ENCODE measurements at regions not wholly inside any gene's neighbourhood (a gene's known extent, or its start where the extent isn't known, plus 50 kb on each side); places are given as distances from the start of the nearest gene placed in this dataset.

- Histone ChIP-seq H3K27me3 (ENCODE audit: low read depth) (no peaks in the 10 kb centered on the region), H3K36me3 (no peaks in the 10 kb centered on the region), H3K27ac (replicated peaks) (no peak overlapping the region), H3K4me1 (no peaks in the 10 kb centered on the region), H3K4me3 (no peak overlapping the region), H3K9me3 (replicated peaks) (peaks cover 21% of the 10 kb centered on the region)
- intact Hi-C loops (cut with micrococcal nuclease), result no loop called here
- TF ChIP-seq CTCF (IDR thresholded peaks at IDR 0.05; ENCODE audit: borderline replicate concordance), result no peak
- no peak for DNase-seq
Measured at GRCh38 chr7:138169441-138169851, 93.2 kb downstream of the AKR1D1 start.

DNA sequence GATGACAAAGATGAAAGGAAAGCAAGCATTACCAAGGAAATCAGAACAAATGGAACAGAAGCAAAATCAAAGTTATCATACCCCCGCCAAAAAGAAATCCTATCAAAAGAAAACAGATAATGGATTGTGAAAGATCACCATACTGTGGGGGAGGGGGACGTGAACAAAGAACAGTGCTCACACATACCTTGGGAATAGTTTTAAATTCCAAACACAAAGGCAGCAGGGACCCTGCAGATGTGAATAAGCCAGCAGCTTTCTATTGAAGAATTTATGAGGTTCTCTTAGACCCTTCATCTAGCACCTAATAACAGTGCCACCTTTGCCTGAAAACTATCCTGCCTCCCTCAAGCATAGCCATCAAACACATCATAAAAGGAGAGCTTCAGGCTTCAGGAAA, 94.0 kb downstream of the AKR1D1 start:
- H3K4me1 ChIP-seq, result no peaks in the 10 kb centered on the region
- intact Hi-C loops (cut with micrococcal nuclease), result no loop called here
- no peak for TF ChIP-seq CTCF (IDR thresholded peaks at IDR 0.05; ENCODE audit: borderline replicate concordance)
- no peak overlapping the region for H3K27ac ChIP-seq (replicated peaks)
- no peak for DNase-seq
- peaks cover 21% of the 10 kb centered on the region for H3K9me3 ChIP-seq (replicated peaks)
- no peaks in the 10 kb centered on the region for H3K36me3 ChIP-seq
- no peaks in the 10 kb centered on the region for H3K27me3 ChIP-seq (ENCODE audit: low read depth)
- no peak overlapping the region for H3K4me3 ChIP-seq

GRCh38 chr7:138170959-138171703, 94.9 kb downstream of the AKR1D1 start:
- H3K27me3 ChIP-seq (ENCODE audit: low read depth), result no peaks in the 10 kb centered on the region
- TF ChIP-seq CTCF (IDR thresholded peaks at IDR 0.05; ENCODE audit: borderline replicate concordance), result no peak
- H3K27ac ChIP-seq (replicated peaks), result no peak overlapping the region
- H3K36me3 ChIP-seq, result no peaks in the 10 kb centered on the region
- peaks cover 21% of the 10 kb centered on the region for H3K9me3 ChIP-seq (replicated peaks)
- no peaks in the 10 kb centered on the region for H3K4me1 ChIP-seq
- no peak overlapping the region for H3K4me3 ChIP-seq
- intact Hi-C loops (cut with micrococcal nuclease), result no loop called here
- DNase-seq, result no peak

- Histone ChIP-seq H3K4me3 (no peak overlapping the region), H3K9me3 (replicated peaks) (peaks cover 21% of the 10 kb centered on the region), H3K27ac (replicated peaks) (no peak overlapping the region), H3K36me3 (no peaks in the 10 kb centered on the region), H3K4me1 (no peaks in the 10 kb centered on the region), H3K27me3 (ENCODE audit: low read depth) (no peaks in the 10 kb centered on the region)
- no peak for DNase-seq
- no peak for TF ChIP-seq CTCF (IDR thresholded peaks at IDR 0.05; ENCODE audit: borderline replicate concordance)
- intact Hi-C loops (cut with micrococcal nuclease), result no loop called here
Measured at GRCh38 chr7:138173548-138173947, 97.3 kb downstream of the AKR1D1 start.

DNA sequence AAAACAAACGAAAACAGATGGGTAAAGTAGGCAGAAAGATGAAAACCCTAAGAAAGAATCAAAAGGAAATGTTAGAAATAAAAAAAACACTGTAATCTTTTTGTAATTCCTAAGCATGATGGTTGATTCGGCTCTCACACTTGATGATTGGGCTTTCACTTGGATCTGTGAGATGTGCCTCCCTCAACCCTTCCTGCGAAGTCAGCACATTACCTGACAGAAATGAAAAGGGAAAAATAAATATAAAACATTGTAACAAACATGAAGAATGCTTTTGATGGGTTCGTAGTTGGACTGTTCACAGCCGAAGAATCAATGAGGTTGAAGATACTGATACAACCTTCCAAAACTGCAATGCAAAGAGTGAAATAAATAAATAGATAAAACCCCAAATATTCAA, 99.8 kb downstream of the AKR1D1 start:
- DNase-seq, result no peak
- intact Hi-C loops (cut with micrococcal nuclease), result no loop called here
- H3K4me3 ChIP-seq, result no peak overlapping the region
- peaks cover 21% of the 10 kb centered on the region for H3K9me3 ChIP-seq (replicated peaks)
- TF ChIP-seq CTCF (IDR thresholded peaks at IDR 0.05; ENCODE audit: borderline replicate concordance), result no peak
- no peak overlapping the region for H3K27ac ChIP-seq (replicated peaks)
- no peaks in the 10 kb centered on the region for H3K4me1 ChIP-seq
- H3K36me3 ChIP-seq, result no peaks in the 10 kb centered on the region
- no peaks in the 10 kb centered on the region for H3K27me3 ChIP-seq (ENCODE audit: low read depth)

All from left ventricle myocardium inferior (tissue), 1 donor.